Tibial artery (tissue), 4 donors: ENCODE measurements at regions not wholly inside any gene's neighbourhood (a gene's known extent, or its start where the extent isn't known, plus 50 kb on each side); places are given as distances from the start of the nearest gene placed in this dataset.
"Not testable (repeated sequence)": the region's sequence is repeated elsewhere in the genome, so short reads cannot be mapped to it uniquely, and the experiment has no call there.

Experiments
- DNase-seq, 2 donors: peaks; one replicate each; pipeline ENCODE4 v3.0.0-alpha.2; 2019
- H3K27ac ChIP-seq, 2 donors: fragments of 200-600 bp; sonication (generic) in 1 of 2; 1 replicate in 1 of 2; 2 replicates in 1 of 2; pipeline ENCODE4 v1.5.1; 2018 to 2019; ENCODE audit warnings: mild to moderate bottlenecking in 1 of 2
- H3K27me3 ChIP-seq, 2 donors: fragments of 200-600 bp; sonication (generic) in 1 of 2; one replicate each; pipeline versions ENCODE4 v1.5.1 to v1.6.0; 2016 to 2019
- H3K36me3 ChIP-seq, 3 donors: fragments of 200-600 bp; sonication (generic) in 2 of 3; one replicate each; pipeline ENCODE4 v1.5.1; 2016 to 2019; ENCODE audit warnings: mild to moderate bottlenecking in 2 of 3
- H3K4me1 ChIP-seq, 4 donors: fragments of 200-600 bp; sonication (generic) in 2 of 4; 1 replicate in 3 of 4; 2 replicates in 1 of 4; pipeline ENCODE4 v1.5.1; 2016 to 2019
- H3K4me3 ChIP-seq, 2 donors: fragments of 200-600 bp; sonication (generic) in 1 of 2; 1 replicate in 1 of 2; 2 replicates in 1 of 2; pipeline ENCODE4 v1.5.1; 2018 to 2019; ENCODE audit warnings: mild to moderate bottlenecking in 2 of 2
- H3K9me3 ChIP-seq, 3 donors: fragments of 200-600 bp; sonication (generic) in 1 of 3; one replicate each; pipeline ENCODE4 v1.5.1; 2016 to 2019
- intact Hi-C: fragments of 100-400 bp; cut with DNase I; formaldehyde crosslinking; loops from one replicate; pipeline ENCODE4 v1.15.0; 2023; ENCODE audit warnings: low total_unique reads
- TF ChIP-seq, protein P1 (sequence below), 2 experiments: fragments of 200-600 bp in 1 of 2; fragments of 450-650 bp in 1 of 2; IDR thresholded peaks; one replicate each; pipeline ENCODE4 v1.5.1; 2017 to 2019; ENCODE audit warnings: antibody characterized with exemption in 2 of 2, mild to moderate bottlenecking in 1 of 2, moderate library complexity in 1 of 2

GRCh38 chr3:94794563-94794962 lies 731.7 kb downstream of the NSUN3 start:
- TF ChIP-seq, protein P1, sequence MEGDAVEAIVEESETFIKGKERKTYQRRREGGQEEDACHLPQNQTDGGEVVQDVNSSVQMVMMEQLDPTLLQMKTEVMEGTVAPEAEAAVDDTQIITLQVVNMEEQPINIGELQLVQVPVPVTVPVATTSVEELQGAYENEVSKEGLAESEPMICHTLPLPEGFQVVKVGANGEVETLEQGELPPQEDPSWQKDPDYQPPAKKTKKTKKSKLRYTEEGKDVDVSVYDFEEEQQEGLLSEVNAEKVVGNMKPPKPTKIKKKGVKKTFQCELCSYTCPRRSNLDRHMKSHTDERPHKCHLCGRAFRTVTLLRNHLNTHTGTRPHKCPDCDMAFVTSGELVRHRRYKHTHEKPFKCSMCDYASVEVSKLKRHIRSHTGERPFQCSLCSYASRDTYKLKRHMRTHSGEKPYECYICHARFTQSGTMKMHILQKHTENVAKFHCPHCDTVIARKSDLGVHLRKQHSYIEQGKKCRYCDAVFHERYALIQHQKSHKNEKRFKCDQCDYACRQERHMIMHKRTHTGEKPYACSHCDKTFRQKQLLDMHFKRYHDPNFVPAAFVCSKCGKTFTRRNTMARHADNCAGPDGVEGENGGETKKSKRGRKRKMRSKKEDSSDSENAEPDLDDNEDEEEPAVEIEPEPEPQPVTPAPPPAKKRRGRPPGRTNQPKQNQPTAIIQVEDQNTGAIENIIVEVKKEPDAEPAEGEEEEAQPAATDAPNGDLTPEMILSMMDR (IDR thresholded peaks at IDR 0.05) = no peak
- H3K9me3 ChIP-seq = no peaks in the 10 kb centered on the region
- no peak overlapping the region for H3K27ac ChIP-seq
- no peaks in the 10 kb centered on the region for H3K4me1 ChIP-seq
- H3K36me3 ChIP-seq = no peaks in the 10 kb centered on the region
- no peak for DNase-seq
- no peaks in the 10 kb centered on the region for H3K27me3 ChIP-seq
- intact Hi-C loops = no loop called here
- H3K4me3 ChIP-seq = no peak overlapping the region

GRCh38 chr3:94799420-94800060 lies 736.7 kb downstream of the NSUN3 start:
- no peak overlapping the region for H3K4me3 ChIP-seq
- no peaks in the 10 kb centered on the region for H3K4me1 ChIP-seq
- no peak overlapping the region for H3K27ac ChIP-seq
- no peaks in the 10 kb centered on the region for H3K9me3 ChIP-seq
- no peaks in the 10 kb centered on the region for H3K27me3 ChIP-seq
- no peak for DNase-seq
- TF ChIP-seq, protein P1 (IDR thresholded peaks at IDR 0.05) = no peak
- H3K36me3 ChIP-seq = no peaks in the 10 kb centered on the region
- intact Hi-C loops = no loop called here

- no peaks in the 10 kb centered on the region for H3K9me3 ChIP-seq
- H3K4me3 ChIP-seq = no peak overlapping the region
- H3K27ac ChIP-seq = no peak overlapping the region
- H3K4me1 ChIP-seq = no peaks in the 10 kb centered on the region
- TF ChIP-seq, protein P1 (IDR thresholded peaks at IDR 0.05) = no peak
- DNase-seq = no peak
- intact Hi-C loops = no loop called here
- H3K36me3 ChIP-seq = no peaks in the 10 kb centered on the region
- no peaks in the 10 kb centered on the region for H3K27me3 ChIP-seq
These were observed 749.0 kb downstream of the NSUN3 start for GRCh38 chr3:94811836-94812235.

- Histone ChIP-seq H3K9me3 (no peaks in the 10 kb centered on the region), H3K36me3 (no peaks in the 10 kb centered on the region), H3K4me1 (no peaks in the 10 kb centered on the region), H3K4me3 (no peak overlapping the region), H3K27ac (no peak overlapping the region), H3K27me3 (no peaks in the 10 kb centered on the region)
- TF ChIP-seq, protein P1 (IDR thresholded peaks at IDR 0.05) = no peak
- intact Hi-C loops = no loop called here
- no peak for DNase-seq
These were observed 758.4 kb downstream of the NSUN3 start for GRCh38 chr3:94821241-94821640.

- Histone ChIP-seq H3K4me1 (no peaks in the 10 kb centered on the region), H3K36me3 (no peaks in the 10 kb centered on the region), H3K9me3 (no peaks in the 10 kb centered on the region), H3K27me3 (no peaks in the 10 kb centered on the region), H3K27ac (no peak overlapping the region), H3K4me3 (no peak overlapping the region)
- DNase-seq = no peak
- intact Hi-C loops = no loop called here
- TF ChIP-seq, protein P1 (IDR thresholded peaks at IDR 0.05) = no peak
These were observed 759.4 kb downstream of the NSUN3 start for GRCh38 chr3:94822298-94822697.

DNA sequence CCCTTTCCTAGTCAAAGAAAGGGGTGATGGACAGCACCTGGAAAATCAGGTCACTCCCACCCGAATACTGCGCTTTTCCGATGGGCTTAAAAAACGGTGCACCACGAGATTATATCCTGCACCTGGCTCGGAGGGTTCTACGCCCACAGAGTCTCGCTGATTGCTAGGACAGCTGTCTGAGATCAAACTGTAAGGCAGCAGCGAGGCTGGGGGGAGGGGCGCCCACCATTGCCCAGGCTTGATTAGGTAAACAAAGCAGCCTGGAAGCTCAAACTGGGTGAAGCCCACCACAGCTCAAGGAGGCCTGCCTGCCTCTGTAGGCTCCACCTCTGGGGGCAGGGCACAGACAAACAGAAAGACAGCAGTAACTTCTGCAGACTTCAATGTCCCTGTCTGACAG lies 783.4 kb downstream of the NSUN3 start:
- DNase-seq, intact Hi-C loops, H3K4me1 ChIP-seq, H3K27me3 ChIP-seq, H3K27ac ChIP-seq, H3K36me3 ChIP-seq, H3K4me3 ChIP-seq, H3K9me3 ChIP-seq: not testable (repeated sequence)
